ENCODE measurements at regions not wholly inside any gene's neighbourhood (a gene's known extent, or its start where the extent isn't known, plus 50 kb on each side); places are given as distances from the start of the nearest gene placed in this dataset.

DNA sequence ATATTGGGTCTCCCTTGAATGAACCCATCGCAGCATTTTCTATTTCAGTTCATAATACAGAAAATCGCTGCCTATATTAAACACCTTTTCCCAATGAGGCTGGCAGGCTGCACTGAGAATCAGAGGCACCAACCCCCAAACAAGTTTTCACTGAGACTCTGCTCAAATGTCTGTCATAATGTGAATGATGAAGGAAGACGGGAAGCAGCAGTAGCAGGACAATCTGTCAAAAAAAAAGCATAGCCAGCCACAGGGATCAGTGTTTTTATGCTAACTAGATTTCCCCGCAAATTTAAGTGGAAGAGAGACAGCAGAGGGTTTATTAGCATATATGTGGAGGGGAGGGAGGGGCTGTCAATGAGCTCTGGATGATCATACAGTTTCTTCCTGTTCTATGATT is 162.7 kb upstream of the PDE4D start:
- TF ChIP-seq, protein P1, sequence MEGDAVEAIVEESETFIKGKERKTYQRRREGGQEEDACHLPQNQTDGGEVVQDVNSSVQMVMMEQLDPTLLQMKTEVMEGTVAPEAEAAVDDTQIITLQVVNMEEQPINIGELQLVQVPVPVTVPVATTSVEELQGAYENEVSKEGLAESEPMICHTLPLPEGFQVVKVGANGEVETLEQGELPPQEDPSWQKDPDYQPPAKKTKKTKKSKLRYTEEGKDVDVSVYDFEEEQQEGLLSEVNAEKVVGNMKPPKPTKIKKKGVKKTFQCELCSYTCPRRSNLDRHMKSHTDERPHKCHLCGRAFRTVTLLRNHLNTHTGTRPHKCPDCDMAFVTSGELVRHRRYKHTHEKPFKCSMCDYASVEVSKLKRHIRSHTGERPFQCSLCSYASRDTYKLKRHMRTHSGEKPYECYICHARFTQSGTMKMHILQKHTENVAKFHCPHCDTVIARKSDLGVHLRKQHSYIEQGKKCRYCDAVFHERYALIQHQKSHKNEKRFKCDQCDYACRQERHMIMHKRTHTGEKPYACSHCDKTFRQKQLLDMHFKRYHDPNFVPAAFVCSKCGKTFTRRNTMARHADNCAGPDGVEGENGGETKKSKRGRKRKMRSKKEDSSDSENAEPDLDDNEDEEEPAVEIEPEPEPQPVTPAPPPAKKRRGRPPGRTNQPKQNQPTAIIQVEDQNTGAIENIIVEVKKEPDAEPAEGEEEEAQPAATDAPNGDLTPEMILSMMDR (conservative IDR thresholded peaks at IDR 0.05): no peak
- TF ChIP-seq ZFX (IDR thresholded peaks at IDR 0.05): no peak

Data from C4-2B (cell line).